Transverse colon (tissue), 4 donors: ENCODE measurements at regions not wholly inside any gene's neighbourhood (a gene's known extent, or its start where the extent isn't known, plus 50 kb on each side); places are given as distances from the start of the nearest gene placed in this dataset.
"Not testable (repeated sequence)": the region's sequence is repeated elsewhere in the genome, so short reads cannot be mapped to it uniquely, and the experiment has no call there.

Source experiments
- DNase-seq: peaks from one replicate; pipeline ENCODE4 v3.0.0-alpha.2; 2019
- H3K27ac ChIP-seq, 4 donors: fragments of 200-600 bp; sonication (generic); 2 replicates each; pipeline ENCODE4 v1.5.1; 2016 to 2018; ENCODE audit warnings: inconsistent platforms in 4 of 4
- H3K27me3 ChIP-seq: fragments of 200-600 bp; sonication (generic); 2 replicates; pipeline ENCODE4 v1.5.1; 2017; ENCODE audit warnings: inconsistent platforms
- H3K36me3 ChIP-seq, 4 donors: fragments of 200-600 bp; sonication (generic); 2 replicates each; pipeline ENCODE4 v1.5.1; 2017 to 2019; ENCODE audit warnings: inconsistent platforms in 4 of 4
- H3K4me1 ChIP-seq, 4 donors: fragments of 200-600 bp; sonication (generic); 2 replicates each; pipeline ENCODE4 v1.5.1; 2017 to 2020; ENCODE audit warnings: inconsistent platforms in 4 of 4
- H3K4me3 ChIP-seq, 4 donors: fragments of 200-600 bp; sonication (generic); 1 replicate in 1 of 4; 2 replicates in 3 of 4; pipeline versions ENCODE4 v1.5.1 to v1.6.1; 2017 to 2019; ENCODE audit warnings: inconsistent platforms in 4 of 4
- H3K9me3 ChIP-seq, 2 donors: fragments of 200-600 bp; sonication (generic); 2 replicates each; pipeline ENCODE4 v1.5.1; 2017 to 2019; ENCODE audit warnings: inconsistent platforms in 2 of 2
- EP300 ChIP-seq: sonication (generic); formaldehyde crosslinking; IDR thresholded peaks from one replicate; pipeline ENCODE4 v1.6.1; 2017; ENCODE audit warnings: antibody characterized with exemption, low read depth
- POLR2A ChIP-seq: fragments of 450-650 bp; IDR thresholded peaks from one replicate; pipeline ENCODE4 v1.6.1; 2016; ENCODE audit warnings: antibody characterized with exemption, mild to moderate bottlenecking, moderate library complexity
- POLR2AphosphoS5 ChIP-seq, 3 donors: sonication (generic); formaldehyde crosslinking; IDR thresholded peaks; one replicate each; pipeline ENCODE4 v1.6.1; 2016; ENCODE audit warnings: antibody characterized with exemption in 3 of 3
- WGBS, 2 donors: methylation state at CpG; one replicate each; pipeline ENCODE4 v1.1.5; 2018; ENCODE audit warnings: low coverage in 1 of 2; 5-methylcytosine and 5-hydroxymethylcytosine counted together
- in situ Hi-C, 4 donors: fragments of 200-750 bp; cut with MboI; loops; one replicate each; pipeline versions ENCODE4 v1.15.0 to v1.15.1; 2017; ENCODE audit warnings: low sequenced_read_pairs in 3 of 4, low pct_ligation_motif_present in 1 of 4, low pct_unique_long_range_greater_than_20kb in 1 of 4
- intact Hi-C: fragments of 100-400 bp; cut with DNase I; formaldehyde crosslinking; loops from one replicate; pipeline ENCODE4 v1.15.1; 2023; ENCODE audit warnings: low total_unique reads
- TF ChIP-seq, protein P1 (sequence below), 5 experiments: fragments of 200-600 bp in 3 of 5; fragments of 450-650 bp in 2 of 5; sonication (generic) in 3 of 5; IDR thresholded peaks; 1 replicate in 2 of 5; 2 replicates in 3 of 5; pipeline ENCODE4 v1.5.1; 2016 to 2017; ENCODE audit warnings: antibody characterized with exemption in 5 of 5, inconsistent platforms in 3 of 5, mild to moderate bottlenecking in 2 of 5, moderate library complexity in 1 of 5

DNA sequence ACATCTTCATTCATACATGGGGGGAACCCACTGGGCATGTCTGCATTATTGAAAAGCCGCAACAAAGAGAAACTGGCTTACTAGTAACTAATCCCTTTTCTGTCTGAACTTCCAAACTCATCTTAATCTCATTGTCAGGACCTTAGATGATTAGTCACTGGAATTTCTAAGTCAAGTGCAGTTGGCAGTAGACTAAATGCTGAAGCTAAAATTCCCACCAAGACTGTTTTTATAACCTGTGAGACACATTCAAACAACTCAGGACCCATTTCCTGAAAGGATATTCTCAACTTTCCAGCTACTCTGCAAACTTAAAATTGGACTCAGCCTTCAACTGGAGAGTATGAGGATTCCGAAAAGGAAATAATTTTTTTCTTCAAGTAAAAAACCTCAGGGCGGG, 94.8 kb upstream of the SCAF8 start:
- no peak for DNase-seq
- TF ChIP-seq POLR2A (no peak), POLR2AphosphoS5 (IDR thresholded peaks at IDR 0.05) (no peak), EP300 (no peak)
- TF ChIP-seq, protein P1, sequence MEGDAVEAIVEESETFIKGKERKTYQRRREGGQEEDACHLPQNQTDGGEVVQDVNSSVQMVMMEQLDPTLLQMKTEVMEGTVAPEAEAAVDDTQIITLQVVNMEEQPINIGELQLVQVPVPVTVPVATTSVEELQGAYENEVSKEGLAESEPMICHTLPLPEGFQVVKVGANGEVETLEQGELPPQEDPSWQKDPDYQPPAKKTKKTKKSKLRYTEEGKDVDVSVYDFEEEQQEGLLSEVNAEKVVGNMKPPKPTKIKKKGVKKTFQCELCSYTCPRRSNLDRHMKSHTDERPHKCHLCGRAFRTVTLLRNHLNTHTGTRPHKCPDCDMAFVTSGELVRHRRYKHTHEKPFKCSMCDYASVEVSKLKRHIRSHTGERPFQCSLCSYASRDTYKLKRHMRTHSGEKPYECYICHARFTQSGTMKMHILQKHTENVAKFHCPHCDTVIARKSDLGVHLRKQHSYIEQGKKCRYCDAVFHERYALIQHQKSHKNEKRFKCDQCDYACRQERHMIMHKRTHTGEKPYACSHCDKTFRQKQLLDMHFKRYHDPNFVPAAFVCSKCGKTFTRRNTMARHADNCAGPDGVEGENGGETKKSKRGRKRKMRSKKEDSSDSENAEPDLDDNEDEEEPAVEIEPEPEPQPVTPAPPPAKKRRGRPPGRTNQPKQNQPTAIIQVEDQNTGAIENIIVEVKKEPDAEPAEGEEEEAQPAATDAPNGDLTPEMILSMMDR (IDR thresholded peaks at IDR 0.05): no peak
- no peaks in the 10 kb centered on the region for H3K9me3 ChIP-seq
- H3K4me3 ChIP-seq: no peak overlapping the region
- intact Hi-C loops (no loop called here), in situ Hi-C loops (no loop called here)
- H3K4me1 ChIP-seq: no peaks in the 10 kb centered on the region
- no peak overlapping the region for H3K27ac ChIP-seq
- H3K36me3 ChIP-seq: no peaks in the 10 kb centered on the region
- no peaks in the 10 kb centered on the region for H3K27me3 ChIP-seq
- 44 to 71% methylated on average over 2 to 3 of the region's 3 CpGs for WGBS, 2 donors

DNA sequence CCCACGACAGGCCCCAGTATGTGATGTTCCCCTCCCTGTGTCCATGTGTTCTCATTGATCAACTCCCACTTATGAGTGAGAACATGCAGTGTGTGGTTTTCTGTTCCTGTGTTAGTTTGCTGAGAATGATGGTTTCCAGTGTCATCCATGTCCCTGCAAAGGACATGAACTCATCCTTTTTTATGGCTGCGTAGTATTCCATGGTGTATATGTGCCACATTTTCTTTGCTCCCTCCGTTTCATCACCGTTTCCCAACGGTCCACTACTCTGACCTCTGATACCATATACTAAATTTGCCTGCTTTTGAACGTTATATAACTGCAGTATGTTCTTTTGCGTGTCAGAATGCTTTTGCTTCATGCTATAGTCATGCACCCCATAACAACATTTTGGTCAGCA, 94.0 kb upstream of the SCAF8 start:
- H3K9me3 ChIP-seq, in situ Hi-C loops, H3K27ac ChIP-seq, H3K4me3 ChIP-seq, H3K36me3 ChIP-seq, DNase-seq, intact Hi-C loops, H3K27me3 ChIP-seq, H3K4me1 ChIP-seq: not testable (repeated sequence)
- WGBS, 2 donors: 86 to 100% methylated on average over 3 to 6 of the region's 7 CpGs

DNA sequence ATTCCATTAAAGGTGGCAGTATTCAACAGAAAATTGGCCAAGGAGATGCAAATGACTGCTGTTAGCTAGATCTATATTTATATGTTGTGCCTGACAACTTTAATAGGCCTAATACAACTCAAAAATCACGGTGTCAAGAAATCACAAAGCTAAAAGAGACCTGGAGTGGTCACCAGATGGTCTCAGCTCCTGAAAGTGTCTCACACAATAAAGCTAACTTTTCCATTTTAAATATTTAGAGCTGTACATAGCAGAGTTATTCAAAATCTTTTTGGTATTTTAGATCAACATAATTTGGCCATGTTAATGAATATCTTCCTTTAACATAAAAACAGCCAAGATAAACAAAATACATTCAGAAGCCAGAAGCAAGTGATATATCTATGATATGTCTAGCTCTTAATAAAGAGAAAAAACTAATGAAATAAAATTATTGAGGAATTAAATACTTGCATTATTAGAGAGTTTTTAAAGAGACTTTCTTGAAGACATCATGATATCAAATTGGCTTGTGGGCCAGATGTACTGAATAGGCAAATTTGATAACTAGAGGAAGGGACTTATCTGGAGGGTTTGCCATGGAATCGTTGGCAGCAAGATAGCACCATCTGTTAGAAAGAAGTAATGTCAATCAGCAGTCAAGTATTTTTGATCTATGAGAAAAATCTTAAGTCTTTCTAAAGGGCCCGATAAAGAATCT, 84.9 kb upstream of the SCAF8 start:
- no peak for DNase-seq
- in situ Hi-C loops: no loop called here
- Histone ChIP-seq H3K36me3 (no peaks in the 10 kb centered on the region), H3K27me3 (no peaks in the 10 kb centered on the region), H3K27ac (no peak overlapping the region), H3K4me3 (no peak overlapping the region), H3K4me1 (peaks cover 0 to 4% (median 0%) of the 10 kb centered on the region in 4 donors), H3K9me3 (no peaks in the 10 kb centered on the region)
- no peak for TF ChIP-seq POLR2A
- TF ChIP-seq EP300: no peak
- WGBS, 2 donors: 59 to 80% methylated on average over 3 of the region's 3 CpGs
- intact Hi-C loops: no loop called here

- Histone ChIP-seq H3K36me3 (no peaks in the 10 kb centered on the region), H3K27ac (no peak overlapping the region), H3K4me1 (peaks cover 0 to 9% (median 0%) of the 10 kb centered on the region in 4 donors), H3K9me3 (no peaks in the 10 kb centered on the region), H3K27me3 (no peaks in the 10 kb centered on the region), H3K4me3 (no peak overlapping the region)
- 69 to 80% methylated on average over 7 of the region's 7 CpGs for WGBS, 2 donors
- no peak for TF ChIP-seq POLR2A
- TF ChIP-seq POLR2AphosphoS5 (IDR thresholded peaks at IDR 0.05): no peak
- TF ChIP-seq EP300: no peak
- TF ChIP-seq, protein P1 (IDR thresholded peaks at IDR 0.05): no peak
- in situ Hi-C loops (no loop called here), intact Hi-C loops (no loop called here)
- DNase-seq: no peak
Measured at GRCh38 chr6:154648888-154649205, 84.4 kb upstream of the SCAF8 start.

DNA sequence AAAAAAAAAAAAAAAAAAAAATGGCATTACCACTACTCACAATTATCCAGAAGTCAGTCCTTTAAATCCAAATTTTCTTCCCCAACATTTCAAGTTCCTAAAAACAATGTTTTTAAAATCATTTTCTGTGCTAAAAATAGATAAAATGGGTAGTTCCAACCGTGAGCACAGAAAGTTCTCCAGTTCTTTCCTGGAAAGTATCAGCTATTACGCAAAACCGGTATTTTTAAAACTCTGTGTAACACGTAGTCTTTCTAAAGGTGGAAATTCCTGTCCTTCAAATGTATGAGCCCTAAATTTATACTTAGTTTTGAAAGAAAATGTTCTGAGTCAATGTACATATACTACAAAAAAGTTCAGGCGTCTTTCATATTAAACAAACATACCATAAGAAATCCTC, 83.5 kb upstream of the SCAF8 start:
- TF ChIP-seq, protein P1 (IDR thresholded peaks at IDR 0.05): no peak
- TF ChIP-seq POLR2A (no peak), POLR2AphosphoS5 (IDR thresholded peaks at IDR 0.05) (no peak), EP300 (no peak)
- H3K9me3 ChIP-seq: no peaks in the 10 kb centered on the region
- 69 to 75% methylated on average over 5 of the region's 5 CpGs for WGBS, 2 donors
- DNase-seq: no peak
- peaks cover 0 to 12% (median 0%) of the 10 kb centered on the region in 4 donors for H3K4me1 ChIP-seq
- no peaks in the 10 kb centered on the region for H3K27me3 ChIP-seq
- no peaks in the 10 kb centered on the region for H3K36me3 ChIP-seq
- H3K4me3 ChIP-seq: no peak overlapping the region
- H3K27ac ChIP-seq: no peak overlapping the region
- intact Hi-C loops: no loop called here
- in situ Hi-C loops: loop anchor here in 1 of 4 donors (25.0 kb wide), 1 partner anchor 487 kb away; no protein-coding TSS in a partner anchor
